Nucleus accumbens (tissue), 56 donors: ENCODE measurements at regions not wholly inside any gene's neighbourhood (a gene's known extent, or its start where the extent isn't known, plus 50 kb on each side); places are given as distances from the start of the nearest gene placed in this dataset.
A peak's percentile ranks its signal among the peaks of the same experiment; 100 is the strongest.

Source experiments
- DNase-seq, 56 donors: peaks; one replicate each; lab custom pipeline; 2025; lab: John Stamatoyannopoulos, UW

DNA sequence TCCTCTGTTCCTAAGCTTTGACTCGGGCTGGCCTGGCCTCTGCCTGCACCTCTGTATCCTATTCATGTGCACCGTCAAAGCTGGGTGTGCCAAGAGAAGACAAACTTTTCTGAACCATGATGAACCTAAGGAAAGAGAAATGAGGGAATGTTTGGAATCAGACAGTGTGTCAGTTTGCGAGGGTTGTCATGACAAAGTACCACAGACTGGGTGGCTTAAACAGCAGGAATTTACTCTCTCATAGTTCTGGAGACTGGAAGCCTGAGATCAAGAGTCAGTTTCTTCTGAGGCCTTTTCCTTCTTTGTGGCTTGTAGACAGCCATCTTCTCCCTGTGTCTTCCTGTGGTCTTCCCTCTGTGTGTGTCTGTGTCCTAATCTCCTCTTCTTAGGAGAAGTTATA, 129.0 kb downstream of the KATNIP start:
- no peak for DNase-seq

DNA sequence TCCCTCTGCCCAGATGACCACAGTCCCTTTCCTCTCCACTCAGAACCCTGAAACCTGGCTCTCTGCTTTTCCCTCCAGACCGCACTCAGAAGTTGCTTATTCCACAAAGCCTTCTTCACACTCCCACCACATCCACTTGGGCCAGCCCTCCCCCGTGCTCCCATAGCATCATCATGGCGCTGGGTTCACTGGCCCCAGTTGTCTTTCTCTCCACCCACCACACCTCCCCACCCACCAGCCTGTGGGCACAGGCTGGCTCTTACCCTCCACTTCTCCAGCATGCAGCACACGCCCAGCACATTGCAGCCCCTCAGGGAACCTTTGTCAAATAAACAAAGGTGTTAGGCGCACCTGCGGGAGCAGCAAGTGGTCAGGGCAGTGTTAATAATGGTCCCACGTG, 130.0 kb downstream of the KATNIP start:
- no peak for DNase-seq

DNA sequence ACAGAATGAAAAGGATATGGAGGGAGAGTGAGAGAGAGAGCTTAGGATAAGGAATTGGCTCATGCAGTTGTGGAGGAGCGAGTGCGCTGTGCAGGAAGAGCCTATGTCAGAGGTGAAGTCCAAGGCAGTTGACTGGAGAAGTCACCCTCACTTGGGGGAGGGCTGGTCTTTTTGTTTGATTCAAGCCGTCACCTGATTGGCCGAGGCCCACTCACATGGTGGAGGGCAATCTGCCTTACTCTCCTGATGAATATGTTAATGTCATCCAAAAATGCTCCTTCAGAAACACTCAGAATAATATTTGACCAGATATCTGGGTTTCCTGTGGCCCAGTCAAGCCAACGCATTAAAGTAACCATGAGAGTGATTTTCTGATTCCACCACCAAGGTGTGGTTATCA, 131.7 kb downstream of the KATNIP start:
- no peak for DNase-seq

DNA sequence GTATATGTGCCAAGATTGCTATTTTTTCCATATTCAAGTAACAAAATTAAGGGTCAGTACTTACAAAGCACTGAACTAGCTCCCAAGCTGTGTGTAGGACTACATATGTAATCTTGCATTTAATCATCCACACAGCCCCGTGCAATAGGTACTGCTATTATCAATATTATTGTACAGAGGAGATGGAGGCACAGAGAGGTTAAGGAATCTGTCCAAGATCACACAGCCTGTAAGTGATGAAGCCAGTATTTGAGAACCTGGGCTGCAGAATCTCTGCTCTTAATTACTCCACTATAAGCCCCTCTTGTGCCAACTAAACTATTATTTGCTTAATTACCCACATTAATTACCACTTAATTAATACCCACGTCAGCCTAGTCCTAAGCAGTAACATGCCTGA, 134.1 kb downstream of the KATNIP start:
- no peak for DNase-seq

DNA sequence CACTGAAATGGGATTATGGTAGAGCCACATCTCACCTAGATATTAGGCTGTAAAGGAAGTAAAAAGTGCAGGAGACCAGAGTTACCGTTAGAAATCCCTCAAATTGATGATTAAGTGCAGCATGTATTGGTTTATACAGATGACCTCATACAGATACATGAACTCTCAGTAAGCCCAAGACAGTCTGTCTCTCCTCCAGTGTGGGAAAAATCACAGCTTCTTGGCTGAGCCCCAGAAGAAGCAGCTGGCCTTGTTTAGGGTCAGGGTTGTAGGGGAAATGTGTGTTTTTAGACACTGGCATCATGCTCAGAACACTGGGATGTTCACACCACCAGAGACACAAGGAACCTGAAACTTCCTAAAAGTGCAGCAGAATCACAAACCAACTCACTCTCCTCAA, 135.9 kb downstream of the KATNIP start:
- no peak for DNase-seq

DNA sequence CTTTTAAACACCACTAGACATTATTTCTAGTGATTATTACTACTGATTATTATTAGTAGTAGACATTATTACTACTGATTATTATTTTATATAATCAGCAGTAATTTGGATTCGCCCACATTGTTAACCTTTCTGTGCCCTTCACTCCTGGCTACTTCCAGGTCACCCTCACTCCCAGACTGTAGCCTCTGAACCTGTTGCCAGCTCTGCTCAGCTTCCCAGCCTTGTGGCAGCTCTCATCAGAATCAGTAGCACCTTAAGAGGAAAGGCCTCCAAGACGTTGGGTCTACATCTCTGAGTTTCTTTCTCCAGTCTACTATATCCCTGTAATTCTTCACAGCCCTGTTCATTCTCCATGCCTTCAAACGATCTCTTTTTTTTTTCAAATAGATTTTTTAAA, 137.0 kb downstream of the KATNIP start:
- no peak for DNase-seq

DNA sequence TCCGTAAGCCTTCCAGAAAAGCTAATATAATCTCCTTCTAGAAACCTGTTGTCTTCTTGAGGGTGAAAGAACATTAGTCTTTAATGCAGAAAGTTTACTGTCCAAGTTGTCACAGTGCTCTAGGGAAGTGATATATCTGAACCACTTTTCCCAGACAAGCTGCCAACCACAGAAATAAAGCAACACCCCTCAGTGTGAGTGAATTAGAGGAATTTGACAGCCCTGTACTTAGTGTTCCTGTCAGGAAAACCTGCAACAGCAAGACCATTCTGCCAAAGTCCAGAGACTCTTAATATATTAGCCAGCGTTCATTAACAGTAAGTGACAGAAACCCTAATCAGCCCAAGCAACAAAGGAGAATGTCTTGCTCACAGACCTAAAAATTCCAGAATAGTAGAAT, 137.7 kb downstream of the KATNIP start:
- DNase-seq, result no peak

DNA sequence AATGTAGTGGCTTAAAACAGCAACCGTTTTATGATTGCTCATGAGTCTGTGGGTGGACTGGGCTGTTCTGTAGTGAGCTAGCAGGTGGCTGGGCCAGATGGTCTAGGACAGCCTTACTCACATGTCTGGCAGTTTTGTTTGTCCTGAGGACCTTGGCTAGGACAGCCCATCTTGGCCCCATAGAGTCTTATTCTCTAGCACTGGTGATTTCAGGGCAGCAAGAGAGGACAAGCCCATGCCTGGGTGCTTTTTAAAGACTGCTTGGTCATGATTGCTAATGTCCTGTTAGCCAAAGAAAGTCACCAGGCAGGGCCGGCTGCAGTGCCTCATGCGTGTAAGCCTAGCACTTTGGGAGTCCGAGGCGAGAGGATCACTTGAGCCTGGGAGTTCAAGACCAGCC, 139.8 kb downstream of the KATNIP start:
- no peak for DNase-seq

DNA sequence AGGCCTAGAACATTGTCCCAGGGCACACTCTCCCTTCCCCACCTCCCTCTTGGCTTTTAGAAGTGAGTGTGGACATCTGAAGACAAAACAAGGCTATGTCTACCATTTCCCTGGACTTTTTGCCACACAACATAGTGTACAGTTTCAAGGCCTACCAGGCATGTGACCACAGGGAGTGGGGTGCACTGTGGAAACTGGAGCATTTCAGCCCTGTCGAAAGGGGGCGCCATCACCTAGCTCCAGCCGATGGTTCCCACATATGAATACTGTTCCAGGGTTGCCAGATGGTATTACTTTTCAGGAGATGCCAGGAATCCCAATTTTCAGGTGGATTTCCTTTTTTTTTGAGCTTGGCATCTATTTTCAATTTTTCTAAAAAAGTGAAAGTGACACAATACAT, 140.7 kb downstream of the KATNIP start:
- peak in 32 of 56 donors; percentile 4 to 66 (median 30) for DNase-seq

DNA sequence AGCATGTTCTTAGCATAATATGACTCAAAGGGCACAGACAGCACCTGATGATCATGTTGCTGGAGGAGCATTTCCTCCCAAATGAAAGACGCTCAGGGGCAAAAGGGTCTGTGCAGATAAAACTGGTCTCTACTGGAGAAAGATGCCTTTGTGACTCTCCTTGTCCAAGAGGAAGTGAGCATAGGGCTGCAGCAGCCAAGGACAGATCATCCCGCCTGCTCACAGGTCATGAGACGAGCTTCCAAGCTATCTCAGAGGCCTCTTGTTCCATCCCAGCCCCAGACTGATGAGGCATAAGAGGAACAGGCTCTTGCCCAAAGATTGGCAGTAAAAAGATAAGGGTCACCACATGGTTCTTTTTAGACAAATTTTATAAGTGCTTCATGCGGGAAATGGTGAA, 141.8 kb downstream of the KATNIP start:
- peak in 3 of 56 donors; percentile 13 to 24 (median 13) for DNase-seq

DNA sequence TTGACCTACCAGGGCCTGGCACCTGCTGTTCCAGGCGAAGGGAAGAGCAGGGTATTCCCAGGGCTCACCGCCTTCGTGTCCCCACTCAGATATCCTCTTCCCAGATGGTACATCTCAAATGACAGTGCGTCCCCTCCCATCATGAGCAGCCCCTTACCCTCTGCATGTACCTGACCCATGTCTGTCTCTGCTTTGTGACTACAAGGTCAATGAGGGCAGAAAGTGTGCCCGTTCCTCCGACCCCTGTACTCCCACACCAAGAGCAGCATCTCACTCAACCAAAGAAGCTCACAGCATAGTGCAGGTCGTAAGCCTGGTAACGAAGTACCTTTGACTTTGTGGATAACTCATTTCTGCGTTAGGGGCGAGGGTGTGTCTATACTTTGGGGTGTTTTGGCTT, 142.6 kb downstream of the KATNIP start:
- no peak for DNase-seq

DNA sequence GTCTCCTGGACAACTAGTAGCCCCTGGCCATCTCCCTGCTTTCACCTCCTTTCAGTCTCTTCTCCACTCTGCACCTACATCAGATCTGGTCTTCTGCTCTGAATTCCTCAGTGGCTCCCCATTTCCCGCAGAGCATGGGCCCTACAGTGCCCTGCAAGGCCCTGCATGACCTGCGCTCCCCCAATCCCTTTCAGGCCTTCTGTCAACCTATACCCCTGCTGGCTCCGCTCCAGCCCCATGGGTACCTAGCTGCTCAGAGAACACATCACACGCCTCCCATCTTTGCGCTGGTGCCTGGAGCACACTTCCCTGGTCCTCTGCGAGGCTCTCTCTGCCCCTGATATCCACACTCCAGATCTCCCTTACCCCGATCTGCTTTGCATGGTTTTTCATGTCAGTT, 145.2 kb downstream of the KATNIP start:
- DNase-seq, result no peak

DNA sequence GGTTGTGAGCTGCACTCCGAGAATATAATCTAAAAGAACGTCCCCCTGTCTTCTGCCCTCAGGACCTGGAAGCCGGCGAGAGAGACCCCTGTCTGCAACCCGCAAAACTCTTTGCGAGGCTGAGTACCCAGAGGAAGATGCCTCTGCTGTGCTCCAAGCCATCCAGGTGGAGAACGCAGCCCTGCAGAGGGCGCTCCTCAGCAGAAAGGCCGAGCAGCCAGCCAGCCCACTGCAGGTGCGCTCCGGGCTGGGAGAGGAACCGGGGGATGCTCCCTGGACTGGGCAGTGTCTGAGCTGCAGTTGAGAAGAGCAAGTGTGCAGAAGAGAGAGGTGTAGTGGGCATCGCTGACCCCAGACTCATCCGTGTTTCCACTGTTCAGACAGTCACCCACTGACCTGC, 148.3 kb downstream of the KATNIP start:
- DNase-seq, result peak in 11 of 56 donors; percentile 7 to 60 (median 28)

DNA sequence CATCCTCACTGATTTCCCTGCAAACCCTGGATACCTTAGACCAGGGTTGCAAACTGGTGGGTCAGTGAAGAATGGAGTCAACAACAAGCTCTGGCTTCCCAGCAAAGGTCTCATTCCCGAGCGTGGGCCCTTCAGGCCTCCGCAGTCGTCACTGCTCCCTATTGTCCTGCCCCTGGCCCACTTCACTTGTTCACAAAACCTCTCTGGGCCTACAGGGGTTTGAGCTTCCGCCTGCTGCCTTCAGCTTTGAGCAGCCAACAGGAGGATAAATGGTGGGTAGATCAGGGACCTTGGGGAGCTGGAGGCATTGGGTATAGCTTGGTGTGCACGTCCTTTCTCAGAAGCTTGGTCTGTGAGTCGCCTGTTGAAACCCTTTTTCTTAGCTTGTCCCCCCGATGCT, 148.8 kb downstream of the KATNIP start:
- no peak for DNase-seq

DNA sequence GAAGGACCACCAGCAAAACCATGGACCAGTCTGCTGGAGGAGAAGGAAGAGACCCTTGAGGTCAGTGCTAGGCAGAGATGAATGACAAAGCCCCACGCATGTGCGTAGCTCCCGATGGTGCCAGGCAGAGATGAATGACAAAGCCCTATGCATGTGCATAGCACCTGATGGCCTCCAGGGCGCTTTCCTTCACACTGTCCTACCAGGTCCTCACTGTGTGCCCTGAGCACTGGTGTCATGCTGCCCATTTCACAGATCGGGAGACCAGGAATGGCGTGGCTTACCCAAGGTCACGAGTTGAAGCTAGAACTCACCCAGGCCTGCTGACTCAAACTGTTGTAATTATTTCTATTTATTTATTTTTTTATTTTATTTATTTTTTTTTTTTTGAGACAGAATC, 149.6 kb downstream of the KATNIP start:
- no peak for DNase-seq

DNA sequence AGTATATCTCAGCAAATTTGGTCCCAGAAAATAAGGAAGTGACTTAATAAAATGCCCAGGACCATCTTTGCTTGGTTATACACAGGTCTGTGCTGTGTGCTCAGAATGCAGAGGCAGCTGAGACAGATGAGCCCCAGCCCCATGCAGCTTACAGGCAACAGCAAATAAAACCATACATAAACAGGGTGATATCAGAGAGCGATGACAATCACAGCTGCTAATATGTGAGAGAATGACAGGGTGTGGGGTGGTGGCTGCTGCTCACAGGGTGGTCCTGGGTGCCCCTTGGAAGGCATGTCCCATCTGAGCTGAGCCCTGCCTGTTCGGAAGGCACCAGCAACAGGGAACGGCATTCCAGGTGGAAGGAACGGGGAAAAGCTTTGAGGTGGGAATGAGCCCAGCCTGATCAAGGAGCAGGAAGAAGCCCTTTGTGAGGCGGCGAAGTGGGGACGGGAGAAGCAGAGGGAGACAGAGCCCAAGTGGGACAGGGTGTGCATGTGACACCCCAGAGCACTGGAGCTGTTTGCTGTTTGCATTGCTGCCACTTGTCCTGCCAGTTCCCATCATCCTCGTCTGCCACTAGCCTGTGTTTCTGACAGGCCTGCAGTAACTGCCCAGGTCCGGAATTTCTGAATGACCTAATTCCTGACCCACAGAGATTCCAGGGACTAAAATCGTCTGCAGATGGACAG, 150.5 kb downstream of the KATNIP start:
- DNase-seq, result peak in 26 of 56 donors; percentile 8 to 78 (median 26)

DNA sequence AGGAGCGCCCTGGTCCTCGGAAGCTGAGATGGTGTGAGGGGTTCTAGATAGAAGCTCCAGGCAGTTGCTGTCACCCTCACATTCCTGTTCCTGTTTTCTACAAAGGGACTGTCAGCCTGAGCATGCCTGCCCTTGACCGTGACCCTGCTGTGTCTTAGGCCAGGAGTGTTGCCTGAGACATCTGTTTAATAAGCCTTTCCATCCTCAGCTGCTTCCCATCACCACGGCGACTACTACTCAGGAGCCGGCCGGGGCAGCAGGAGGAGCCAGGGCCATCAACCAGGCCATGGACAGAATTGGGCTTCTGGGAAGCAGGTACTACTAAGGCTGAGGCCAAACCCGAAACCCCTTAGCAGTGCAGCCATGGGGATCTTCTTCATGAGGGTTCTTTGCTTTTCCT, 151.4 kb downstream of the KATNIP start:
- DNase-seq, result no peak

DNA sequence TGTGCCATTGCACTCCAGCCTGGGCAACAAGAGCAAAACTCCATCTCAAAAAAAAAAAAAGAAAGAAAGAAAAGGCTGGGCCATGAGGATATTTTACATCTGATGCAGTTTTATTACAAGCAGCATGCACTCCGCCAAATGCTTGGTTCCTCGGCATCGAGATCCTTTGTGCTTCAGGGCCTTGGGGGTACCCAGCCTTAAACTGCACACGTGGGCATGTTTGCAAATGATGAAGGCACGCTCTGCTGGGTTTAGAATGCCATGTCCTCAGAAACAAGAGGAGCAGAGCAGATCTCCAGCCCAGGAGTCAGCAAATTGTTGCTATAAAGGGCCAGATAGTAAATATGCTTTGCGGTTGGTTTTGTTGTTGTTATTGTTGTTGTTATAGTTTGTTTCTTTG, 153.2 kb downstream of the KATNIP start:
- no peak for DNase-seq

DNA sequence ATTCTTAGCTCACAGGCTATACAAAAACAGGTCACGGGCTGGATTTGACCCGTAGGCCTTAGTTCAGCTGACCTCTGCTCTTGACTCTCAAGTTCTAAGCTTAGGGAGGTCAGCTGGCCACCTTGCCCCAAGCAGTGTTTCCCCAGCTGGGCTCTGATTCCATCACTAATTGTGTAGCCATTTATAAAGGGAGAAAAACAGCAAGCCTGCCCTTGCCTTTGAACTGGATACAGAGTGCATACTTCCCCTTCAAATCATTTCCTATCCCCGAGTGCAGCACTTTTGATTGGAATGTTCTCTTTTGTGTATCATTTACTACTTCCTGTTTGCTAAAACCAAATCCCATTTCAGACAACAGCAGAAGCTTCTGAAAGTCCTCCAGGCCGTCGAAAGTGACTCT, 153.6 kb downstream of the KATNIP start:
- DNase-seq, result no peak

DNA sequence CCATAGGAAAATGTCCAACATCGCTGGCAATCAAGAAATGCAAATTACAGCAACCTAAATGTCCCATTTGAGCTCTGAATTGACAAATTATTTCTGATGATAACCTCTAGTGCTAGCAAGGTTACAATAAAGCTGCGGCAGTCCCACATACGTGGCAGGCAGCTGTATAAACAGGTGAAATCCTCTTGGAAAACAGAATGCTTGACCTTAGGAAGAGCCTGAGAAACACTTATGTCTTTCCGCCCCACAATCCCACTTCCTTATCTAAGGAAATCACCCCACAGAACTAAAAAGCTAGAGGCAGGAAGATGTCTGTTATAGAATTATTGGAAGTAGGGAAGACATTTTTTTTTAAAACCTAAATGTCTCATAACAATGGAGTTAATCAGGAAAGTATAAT, 154.3 kb downstream of the KATNIP start:
- no peak for DNase-seq

DNA sequence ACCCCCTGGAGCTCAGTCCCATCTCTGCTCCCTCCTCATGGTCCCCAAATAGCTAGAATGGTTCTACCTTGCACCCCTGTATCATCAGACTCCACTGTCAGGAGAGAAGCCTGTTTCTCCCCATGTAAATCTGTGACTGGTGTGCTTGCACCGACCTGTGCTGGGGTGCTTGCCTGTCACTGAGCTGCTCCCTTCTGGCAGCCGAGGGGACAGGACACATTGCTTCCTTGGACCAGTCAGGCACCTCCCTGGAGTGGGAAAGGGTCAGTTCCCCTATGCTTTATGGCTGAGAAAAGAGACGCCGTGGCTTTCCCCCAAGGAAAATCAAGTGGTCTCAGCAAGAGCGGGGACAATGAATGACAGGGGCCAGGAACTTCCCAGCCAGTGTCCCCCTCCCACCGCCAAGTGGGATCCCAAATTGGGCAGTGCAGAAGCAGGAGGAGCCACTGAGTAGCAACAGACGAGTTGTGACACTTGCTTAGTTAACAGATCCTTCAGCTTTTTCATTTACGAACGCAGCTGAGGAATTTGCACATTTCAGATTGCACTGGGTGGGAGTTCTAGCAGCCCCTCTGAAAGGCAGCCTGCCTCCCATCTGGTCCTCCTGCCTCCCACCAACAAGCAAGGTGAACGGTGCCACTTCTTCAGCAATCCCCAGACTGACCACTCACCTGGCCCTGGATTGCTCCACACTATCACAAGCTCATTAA, 156.4 kb downstream of the KATNIP start:
- no peak for DNase-seq

DNA sequence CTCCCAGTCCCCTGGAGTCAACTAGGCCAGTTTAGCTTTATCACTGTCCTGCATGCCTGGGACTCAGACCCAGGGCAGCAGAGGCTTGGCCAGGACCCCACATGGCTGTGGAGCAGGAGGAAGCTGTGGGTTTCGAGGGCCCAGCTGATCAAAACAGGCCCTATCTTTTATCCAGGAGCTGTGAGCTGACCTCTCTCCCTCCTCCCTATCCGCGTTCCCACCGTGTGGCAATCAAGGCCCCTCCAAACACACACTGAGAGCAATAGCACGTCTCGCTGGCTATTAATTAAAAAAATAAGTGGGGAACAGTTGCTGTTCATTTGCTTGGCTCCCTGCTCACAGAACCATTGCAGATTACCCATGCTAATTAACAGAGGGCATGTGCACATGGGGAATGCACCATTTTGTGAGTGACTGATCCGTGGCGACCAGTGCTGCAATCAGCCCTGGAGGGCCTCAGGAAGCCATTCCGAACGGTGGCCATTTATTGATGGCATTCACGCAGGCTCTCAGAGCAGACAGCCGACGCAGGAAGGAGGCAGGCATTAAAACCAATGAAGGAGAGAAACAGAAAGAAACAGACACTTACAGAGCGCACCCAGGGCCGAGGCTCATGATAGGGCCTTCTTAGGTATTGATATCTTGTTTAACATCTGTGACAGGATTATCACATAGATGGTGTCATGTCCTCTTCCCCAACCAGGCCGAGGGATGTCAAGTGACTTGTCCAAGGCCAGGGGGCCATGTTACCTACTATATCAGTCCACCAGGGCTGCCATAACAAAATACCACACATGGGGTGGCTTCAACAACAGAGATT, 157.1 kb downstream of the KATNIP start:
- no peak for DNase-seq
